Stomach (tissue), 8 donors: ENCODE measurements at regions not wholly inside any gene's neighbourhood (a gene's known extent, or its start where the extent isn't known, plus 50 kb on each side); places are given as distances from the start of the nearest gene placed in this dataset.

Experiments
- DNase-seq, 2 donors: peaks; one replicate each; pipeline versions ENCODE4 v3.0.0 to v3.0.0-alpha.2; 2013 to 2019
- H3K27ac ChIP-seq, 5 donors: fragments of 200-600 bp in 4 of 5; sonication (generic) in 4 of 5; one replicate each; pipeline ENCODE4 v1.5.1; 2013 to 2019; ENCODE audit warnings: mild to moderate bottlenecking in 1 of 5, moderate library complexity in 1 of 5
- H3K27me3 ChIP-seq, 3 donors: fragments of 200-600 bp; sonication (generic); one replicate each; pipeline ENCODE4 v1.5.1; 2017 to 2019; ENCODE audit warnings: mixed run types in 1 of 3
- H3K36me3 ChIP-seq, 4 donors: fragments of 200-600 bp; sonication (generic); 1 replicate in 3 of 4; 2 replicates in 1 of 4; pipeline ENCODE4 v1.5.1; 2016 to 2019
- H3K4me1 ChIP-seq, 4 donors: fragments of 200-600 bp; sonication (generic); one replicate each; pipeline ENCODE4 v1.5.1; 2016 to 2019
- H3K4me3 ChIP-seq, 4 donors: fragments of 200-600 bp; sonication (generic) in 3 of 4; one replicate each; pipeline ENCODE4 v1.5.1; 2016 to 2019; ENCODE audit warnings: mild to moderate bottlenecking in 1 of 4
- H3K9me3 ChIP-seq, 4 donors: fragments of 200-600 bp; sonication (generic); one replicate each; pipeline ENCODE4 v1.5.1; 2016 to 2019
- EP300 ChIP-seq: sonication (generic); formaldehyde crosslinking; IDR thresholded peaks from one replicate; pipeline ENCODE4 v1.6.1; 2017; ENCODE audit warnings: antibody characterized with exemption
- POLR2A ChIP-seq, 4 donors: fragments of 450-650 bp; IDR thresholded peaks; one replicate each; pipeline ENCODE4 v1.6.1; 2016; ENCODE audit warnings: antibody characterized with exemption in 4 of 4, control low read depth in 2 of 4, mild to moderate bottlenecking in 1 of 4, moderate library complexity in 1 of 4
- POLR2AphosphoS5 ChIP-seq, 3 donors: sonication (generic); formaldehyde crosslinking; IDR thresholded peaks; one replicate each; pipeline ENCODE4 v1.6.1; 2016; ENCODE audit warnings: antibody characterized with exemption in 3 of 3
- WGBS, 5 donors: extraction: QIAGEN DNeasy Blood & Tissue Kit in 3 of 5; methylation state at CpG; one replicate each; pipeline versions ENCODE4 v1.1.5 to v1.1.7; 2013 to 2018; 5-methylcytosine and 5-hydroxymethylcytosine counted together
- intact Hi-C: fragments of 100-400 bp; cut with DNase I; formaldehyde crosslinking; loops from one replicate; pipeline ENCODE4 v1.15.1; 2023; ENCODE audit warnings: low total_unique reads
- TF ChIP-seq, protein P1 (sequence below), 7 experiments: fragments of 450-650 bp in 4 of 7; fragments of 200-600 bp in 3 of 7; sonication (generic) in 3 of 7; IDR thresholded peaks; one replicate each; pipeline ENCODE4 v1.5.1; 2016 to 2019; ENCODE audit warnings: antibody characterized with exemption in 7 of 7, control low read depth in 2 of 7, mild to moderate bottlenecking in 1 of 7
- donor health status: healthy with polysubstance abuse.
- donor health status: Bipolar disorder and iron deficiency.
- donor health status: healthy.

GRCh38 chr4:124083711-124084110 is 628.8 kb downstream of the ANKRD50 start:
- Histone ChIP-seq H3K4me3 (no peak overlapping the region), H3K4me1 (no peaks in the 10 kb centered on the region), H3K9me3 (peaks cover 0 to 13% (median 6%) of the 10 kb centered on the region in 4 donors), H3K36me3 (no peaks in the 10 kb centered on the region), H3K27ac (no peak overlapping the region), H3K27me3 (no peaks in the 10 kb centered on the region)
- no peak for TF ChIP-seq EP300
- TF ChIP-seq POLR2AphosphoS5 (IDR thresholded peaks at IDR 0.05) = no peak
- TF ChIP-seq POLR2A (IDR thresholded peaks at IDR 0.05) = no peak
- TF ChIP-seq, protein P1, sequence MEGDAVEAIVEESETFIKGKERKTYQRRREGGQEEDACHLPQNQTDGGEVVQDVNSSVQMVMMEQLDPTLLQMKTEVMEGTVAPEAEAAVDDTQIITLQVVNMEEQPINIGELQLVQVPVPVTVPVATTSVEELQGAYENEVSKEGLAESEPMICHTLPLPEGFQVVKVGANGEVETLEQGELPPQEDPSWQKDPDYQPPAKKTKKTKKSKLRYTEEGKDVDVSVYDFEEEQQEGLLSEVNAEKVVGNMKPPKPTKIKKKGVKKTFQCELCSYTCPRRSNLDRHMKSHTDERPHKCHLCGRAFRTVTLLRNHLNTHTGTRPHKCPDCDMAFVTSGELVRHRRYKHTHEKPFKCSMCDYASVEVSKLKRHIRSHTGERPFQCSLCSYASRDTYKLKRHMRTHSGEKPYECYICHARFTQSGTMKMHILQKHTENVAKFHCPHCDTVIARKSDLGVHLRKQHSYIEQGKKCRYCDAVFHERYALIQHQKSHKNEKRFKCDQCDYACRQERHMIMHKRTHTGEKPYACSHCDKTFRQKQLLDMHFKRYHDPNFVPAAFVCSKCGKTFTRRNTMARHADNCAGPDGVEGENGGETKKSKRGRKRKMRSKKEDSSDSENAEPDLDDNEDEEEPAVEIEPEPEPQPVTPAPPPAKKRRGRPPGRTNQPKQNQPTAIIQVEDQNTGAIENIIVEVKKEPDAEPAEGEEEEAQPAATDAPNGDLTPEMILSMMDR (IDR thresholded peaks at IDR 0.05) = no peak
- intact Hi-C loops = no loop called here
- DNase-seq = no peak
- 44 to 62% (median 60%) methylated on average over 4 of the region's 4 CpGs for WGBS, 5 donors

DNA sequence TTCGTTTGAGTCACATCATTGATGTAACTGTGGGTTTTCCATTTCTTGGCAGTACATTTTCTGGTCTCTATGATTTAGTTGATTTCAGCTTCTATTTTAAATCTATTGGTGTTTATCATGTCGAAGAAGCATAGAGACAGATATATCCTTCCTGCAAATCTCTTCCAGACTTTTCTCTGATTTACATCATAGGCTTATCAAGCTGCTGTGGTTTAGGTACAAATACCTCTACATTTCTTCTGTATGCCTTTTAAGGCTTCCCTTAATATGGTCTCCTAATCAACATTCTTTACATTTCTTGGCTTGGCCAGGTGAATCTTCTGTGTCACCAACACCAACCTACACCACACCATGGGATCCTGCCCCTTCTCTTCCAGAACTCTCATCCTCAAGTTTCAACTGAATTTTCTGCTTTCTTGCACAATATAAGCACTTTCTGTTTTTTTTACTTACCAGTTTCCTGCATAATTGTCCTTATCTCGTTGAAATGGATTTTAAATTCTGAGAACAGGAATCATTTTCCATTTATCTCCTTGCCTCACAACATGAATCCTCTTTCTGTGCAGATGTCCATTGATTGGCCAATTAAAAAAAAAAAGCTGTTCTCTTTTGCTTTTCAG is 626.9 kb downstream of the ANKRD50 start:
- Histone ChIP-seq H3K4me3 (no peak overlapping the region), H3K9me3 (peaks cover 0 to 2% (median 1%) of the 10 kb centered on the region in 4 donors), H3K27ac (no peak overlapping the region), H3K36me3 (no peaks in the 10 kb centered on the region), H3K27me3 (no peaks in the 10 kb centered on the region), H3K4me1 (no peaks in the 10 kb centered on the region)
- WGBS, 5 donors = 54 to 78% (median 70%) methylated on average over 3 of the region's 3 CpGs
- intact Hi-C loops = no loop called here
- TF ChIP-seq EP300 (no peak), POLR2A (IDR thresholded peaks at IDR 0.05) (no peak), POLR2AphosphoS5 (IDR thresholded peaks at IDR 0.05) (no peak)
- TF ChIP-seq, protein P1 (IDR thresholded peaks at IDR 0.05) = no peak
- no peak for DNase-seq

DNA sequence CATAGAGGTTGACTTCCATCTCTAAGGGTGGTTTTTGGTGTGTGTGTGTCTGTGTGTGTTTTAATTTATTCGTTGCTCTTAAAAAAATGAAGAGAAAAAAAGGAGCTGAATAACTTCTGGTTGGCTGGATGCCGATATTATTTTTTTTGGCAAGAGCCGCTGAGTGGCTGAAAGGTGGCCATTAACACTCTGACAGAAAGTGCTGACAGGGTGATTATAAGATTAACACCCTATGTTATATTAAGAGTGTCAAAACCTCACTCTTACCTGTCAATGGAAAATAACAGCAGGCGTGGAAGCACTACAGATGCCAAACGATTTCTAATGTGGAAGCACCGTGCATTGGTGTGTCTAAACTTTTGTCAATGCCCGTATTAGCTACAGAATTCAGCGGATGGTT is 622.5 kb downstream of the ANKRD50 start:
- no peak for TF ChIP-seq POLR2A (IDR thresholded peaks at IDR 0.05)
- TF ChIP-seq, protein P1 (IDR thresholded peaks at IDR 0.05) = no peak
- no peak for TF ChIP-seq EP300
- no peak for TF ChIP-seq POLR2AphosphoS5 (IDR thresholded peaks at IDR 0.05)
- Histone ChIP-seq H3K27ac (no peak overlapping the region), H3K4me1 (no peaks in the 10 kb centered on the region), H3K9me3 (no peaks in the 10 kb centered on the region), H3K27me3 (no peaks in the 10 kb centered on the region), H3K4me3 (no peak overlapping the region), H3K36me3 (no peaks in the 10 kb centered on the region)
- intact Hi-C loops = no loop called here
- no peak for DNase-seq
- 86 to 91% (median 87%) methylated on average over 8 of the region's 8 CpGs for WGBS, 5 donors

- H3K4me3 ChIP-seq = no peak overlapping the region
- no peak for DNase-seq
- TF ChIP-seq POLR2AphosphoS5 (IDR thresholded peaks at IDR 0.05) (no peak), EP300 (no peak), POLR2A (IDR thresholded peaks at IDR 0.05) (no peak)
- TF ChIP-seq, protein P1 (IDR thresholded peaks at IDR 0.05) = no peak
- intact Hi-C loops = no loop called here
- H3K4me1 ChIP-seq = no peaks in the 10 kb centered on the region
- H3K9me3 ChIP-seq = no peaks in the 10 kb centered on the region
- H3K36me3 ChIP-seq = no peaks in the 10 kb centered on the region
- no peaks in the 10 kb centered on the region for H3K27me3 ChIP-seq
- H3K27ac ChIP-seq = no peak overlapping the region
Observed at GRCh38 chr4:124092101-124092500, 620.4 kb downstream of the ANKRD50 start.
